K562 (cell line): ENCODE measurements at regions not wholly inside any gene's neighbourhood (a gene's known extent, or its start where the extent isn't known, plus 50 kb on each side); places are given as distances from the start of the nearest gene placed in this dataset.

ENCODE experiments used
- ATAC-seq: fragments of 200-7000 bp; cut with Tn5 transposase; 3 replicates; pipeline ENCODE4 v1.9.1; 2020; ENCODE audit warnings: moderate library complexity
- BruUV-seq: library from RNA; stranded (reverse); fragments of 400-500 nt; replicated peaks from 2 replicates; lab custom pipeline; 2021; lab: Mats Ljungman, UMichigan
- CTCF ChIA-PET: fragments of 300-600 bp; formaldehyde crosslinking; extraction: SDS; loops from one replicate; lab custom pipeline; 2021; ENCODE audit warnings: low intra/inter-chr PET ratio; lab: Yijun Ruan, JAX
- POLR2A ChIA-PET: fragments of 300-600, 350-650 bp; sonication (Branson Sonifier 250); formaldehyde crosslinking; extraction: SDS; loops from one replicate; lab custom pipeline; 2021; ENCODE audit warnings: antibody characterized with exemption, inconsistent platforms; lab: Yijun Ruan, JAX
- DNase-seq, 4 experiments: peaks; one replicate each; pipeline versions ENCODE4 v3.0.0 to v3.0.0-alpha.2; 2011 to 2018; ENCODE audit warnings: low spot score in 3 of 4, mixed read lengths in 3 of 4; ENCODE audit errors: extremely low read depth in 1 of 4
- FAIRE-seq: peaks from 2 replicates; lab custom pipeline; 2011; peaks lifted over from hg19 to GRCh38; lab: Jason Lieb, UNC
- H2AFZ ChIP-seq: 2 replicates; pipeline ENCODE4 v1.6.0; 2011; ENCODE audit warnings: low read depth, low read length, control low read depth, inconsistent platforms
- H3K27ac ChIP-seq: fragments of 200-600 bp; 3 replicates; pipeline ENCODE4 v1.8.0; 2011; ENCODE audit warnings: low read depth, mild to moderate bottlenecking, control low read depth, inconsistent platforms, low read length, moderate library complexity, mixed read lengths; ENCODE audit errors: extremely low read depth
- H3K27me3 ChIP-seq, 2 experiments: fragments of 300-600 bp in 1 of 2; 2 replicates in 1 of 2; 3 replicates in 1 of 2; pipeline versions ENCODE4 v1.6.0 to v1.8.0; 2011; ENCODE audit warnings: inconsistent platforms in 2 of 2, low read length in 2 of 2, mild to moderate bottlenecking in 1 of 2, mixed read lengths in 1 of 2, moderate library complexity in 1 of 2; ENCODE audit not compliant: control insufficient read depth in 2 of 2, insufficient read depth in 2 of 2
- H3K36me3 ChIP-seq: fragments of 300-600 bp; 3 replicates; pipeline ENCODE4 v1.8.0; 2011; ENCODE audit warnings: mild to moderate bottlenecking, low read length, inconsistent platforms; ENCODE audit not compliant: control insufficient read depth, insufficient read depth
- H3K4me1 ChIP-seq, 2 experiments: fragments of 200-600 bp in 1 of 2; replicated peaks in 1 of 2; 2 replicates in 1 of 2; 3 replicates in 1 of 2; pipeline versions ENCODE4 v1.5.1 to v1.8.0; 2011; ENCODE audit warnings: inconsistent platforms in 2 of 2, low read length in 2 of 2, mild to moderate bottlenecking in 1 of 2, mixed read lengths in 1 of 2, moderate library complexity in 1 of 2; ENCODE audit not compliant: control insufficient read depth in 2 of 2, insufficient read depth in 2 of 2
- H3K4me2 ChIP-seq: 2 replicates; pipeline ENCODE4 v1.6.1; 2011; ENCODE audit warnings: low read length, control low read depth, inconsistent platforms, mixed read lengths; ENCODE audit not compliant: insufficient read depth
- H3K4me3 ChIP-seq: fragments of 200-600 bp; sonication (generic), shearing (Covaris generic); 2 replicates; pipeline ENCODE4 v1.5.1; 2016; ENCODE audit warnings: control low read depth, inconsistent platforms
- H3K79me2 ChIP-seq: fragments of 200-600 bp; 3 replicates; pipeline ENCODE4 v1.8.0; 2011; ENCODE audit warnings: low read length, inconsistent platforms; ENCODE audit not compliant: control insufficient read depth, insufficient read depth
- H3K9ac ChIP-seq, 2 experiments: 2 replicates each; pipeline versions ENCODE4 v1.6.0 to v1.6.1; 2011; ENCODE audit warnings: low read depth in 2 of 2, low read length in 2 of 2, control low read depth in 1 of 2, inconsistent platforms in 1 of 2, mild to moderate bottlenecking in 1 of 2, mixed read lengths in 1 of 2; ENCODE audit not compliant: insufficient read depth in 1 of 2
- H3K9me1 ChIP-seq: one replicate; pipeline ENCODE4 v1.6.0; 2011; ENCODE audit warnings: inconsistent platforms, mild to moderate bottlenecking, low read length, moderate library complexity; ENCODE audit not compliant: control insufficient read depth, insufficient read depth
- H3K9me3 ChIP-seq: replicated peaks from 2 replicates; pipeline ENCODE4 v1.5.1; 2011; ENCODE audit warnings: low read depth, low read length, inconsistent platforms; ENCODE audit not compliant: control insufficient read depth, insufficient read depth
- H4K20me1 ChIP-seq: replicated peaks from 2 replicates; pipeline ENCODE4 v1.6.1; 2011; ENCODE audit warnings: low read length, inconsistent platforms, mixed read lengths; ENCODE audit not compliant: control insufficient read depth, insufficient read depth
- C11orf30 ChIP-seq: fragments of 450-650 bp; IDR thresholded peaks from 2 replicates; pipeline ENCODE4 v1.6.1; 2016; ENCODE audit warnings: low read depth, mild to moderate bottlenecking
- FOXM1 ChIP-seq, 2 experiments: fragments of 450-650 bp in 1 of 2; sonication (generic) in 1 of 2; formaldehyde crosslinking in 1 of 2; IDR thresholded peaks; 2 replicates each; pipeline versions ENCODE4 v1.6.1 to v1.9.0; 2017 to 2022; ENCODE audit warnings: low read depth in 2 of 2, mild to moderate bottlenecking in 2 of 2, missing genetic modification reagents in 1 of 2, moderate library complexity in 1 of 2
- HMGXB4 ChIP-seq: sonication (generic); formaldehyde crosslinking; IDR thresholded peaks from 2 replicates; pipeline ENCODE4 v1.8.1; 2023; ENCODE audit warnings: mild to moderate bottlenecking, missing genetic modification reagents
- KDM4B ChIP-seq, 2 experiments: fragments of 450-650 bp in 1 of 2; sonication (generic) in 1 of 2; IDR thresholded peaks; 2 replicates each; pipeline ENCODE4 v1.6.1; 2016 to 2017; ENCODE audit warnings: borderline replicate concordance in 2 of 2, antibody characterized with exemption in 1 of 2, low read depth in 1 of 2, mild to moderate bottlenecking in 1 of 2
- NFE2 ChIP-seq: IDR thresholded peaks from 2 replicates; pipeline ENCODE4 v1.6.1; 2014; ENCODE audit warnings: antibody characterized with exemption, low read depth
- SOX6 ChIP-seq: fragments of 450-650 bp; IDR thresholded peaks from 2 replicates; pipeline ENCODE4 v1.6.1; 2014; ENCODE audit warnings: mild to moderate bottlenecking
- ZNF121 ChIP-seq: sonication (generic); formaldehyde crosslinking; conservative IDR thresholded peaks from 2 replicates; pipeline ENCODE4 v1.8.0; 2022; ENCODE audit warnings: missing genetic modification reagents
- ZNF174 ChIP-seq: fragments of 250-450 bp; sonication (Bioruptor Pico); IDR thresholded peaks from 2 replicates; pipeline ENCODE4 v1.4.0; 2020; ENCODE audit warnings: mild to moderate bottlenecking
- ZNF518B ChIP-seq: fragments of 250-450 bp; sonication (Bioruptor Pico); IDR thresholded peaks from 2 replicates; pipeline ENCODE4 v1.5.0; 2021; ENCODE audit warnings: mild to moderate bottlenecking, moderate library complexity
- ZNF551 ChIP-seq: fragments of 250-450 bp; sonication (Bioruptor Pico); IDR thresholded peaks from 2 replicates; pipeline ENCODE4 v1.5.0; 2021; ENCODE audit warnings: mild to moderate bottlenecking, moderate library complexity
- WGBS: fragments of 100-300 bp; shearing (Covaris generic); methylation state at CpG from one replicate; pipeline ENCODE4 v1.1.6; 2016; ENCODE audit warnings: low coverage, mixed read lengths; ENCODE audit not compliant: insufficient coverage; ENCODE audit errors: missing lambda C conversion rate; 5-methylcytosine and 5-hydroxymethylcytosine counted together
- in situ Hi-C: fragments of 300-500 bp; cut with MboI; formaldehyde crosslinking; loops from 4 replicates; pipeline ENCODE4 v1.15.0; 2018; ENCODE audit warnings: inconsistent platforms, mixed read lengths
- intact Hi-C: fragments of 100-400 bp; cut with micrococcal nuclease; formaldehyde crosslinking; loops from 2 replicates; pipeline ENCODE4 v1.14.2; 2022

GRCh38 chr13:60959427-60959826 lies 456.2 kb downstream of the PCDH20 start:
- intact Hi-C loops: no loop called here
- CTCF ChIA-PET: no interaction called here
- Histone ChIP-seq H3K4me1 (no peaks in the 10 kb centered on the region), H2AFZ (no peak overlapping the region), H3K4me3 (no peak overlapping the region), H3K9me1 (no peaks in the 10 kb centered on the region), H4K20me1 (no peaks in the 10 kb centered on the region), H3K27ac (no peak overlapping the region), H3K9me3 (no peaks in the 10 kb centered on the region), H3K27me3 (no peaks in the 10 kb centered on the region), H3K9ac (no peak overlapping the region), H3K36me3 (no peaks in the 10 kb centered on the region), H3K4me2 (no peak overlapping the region), H3K79me2 (no peaks in the 10 kb centered on the region)
- 3% methylated on average over 2 of the region's 2 CpGs for WGBS
- FAIRE-seq (no peak), DNase-seq (no peak), ATAC-seq (no peak)
- POLR2A ChIA-PET: no interaction called here
- BruUV-seq: no TSS peak
- in situ Hi-C loops: no loop called here
- TF ChIP-seq HMGXB4 (CRISPR knock-in tag) (no peak), ZNF121 (CRISPR knock-in tag) (no peak), NFE2 (no peak), FOXM1 (IDR thresholded peaks at IDR 0.05; ENCODE audit: low read depth) (no peak), FOXM1 (CRISPR knock-in tag; IDR thresholded peaks at IDR 0.05; ENCODE audit: low read depth) (no peak), ZNF174 (CRISPR knock-in tag) (no peak), ZNF551 (CRISPR knock-in tag) (no peak), C11orf30 (no peak), SOX6 (no peak), ZNF518B (CRISPR knock-in tag) (no peak), KDM4B (IDR thresholded peaks at IDR 0.05; ENCODE audit: borderline replicate concordance in 2 of 2, low read depth in 1 of 2) (no peak)
